SK-N-MC (cell line): ENCODE measurements at regions not wholly inside any gene's neighbourhood (a gene's known extent, or its start where the extent isn't known, plus 50 kb on each side); places are given as distances from the start of the nearest gene placed in this dataset.

ENCODE experiments used
- EZH2 ChIP-seq: fragments of 200-600 bp; sonication (generic); IDR thresholded peaks from one replicate; pipeline ENCODE4 v1.6.1; 2017; ENCODE audit warnings: antibody characterized with exemption
- FOXP2 ChIP-seq: optimal IDR thresholded peaks from 2 replicates; pipeline ENCODE3; 2011; ENCODE audit warnings: mild to moderate bottlenecking, moderate library complexity; ENCODE audit not compliant: insufficient read depth; ENCODE audit errors: extremely low read length, control extremely low read depth
- POLR2AphosphoS5 ChIP-seq: IDR thresholded peaks from 2 replicates; pipeline ENCODE4 v1.6.1; 2012; ENCODE audit warnings: mild to moderate bottlenecking, low read depth, low read length, borderline replicate concordance

DNA sequence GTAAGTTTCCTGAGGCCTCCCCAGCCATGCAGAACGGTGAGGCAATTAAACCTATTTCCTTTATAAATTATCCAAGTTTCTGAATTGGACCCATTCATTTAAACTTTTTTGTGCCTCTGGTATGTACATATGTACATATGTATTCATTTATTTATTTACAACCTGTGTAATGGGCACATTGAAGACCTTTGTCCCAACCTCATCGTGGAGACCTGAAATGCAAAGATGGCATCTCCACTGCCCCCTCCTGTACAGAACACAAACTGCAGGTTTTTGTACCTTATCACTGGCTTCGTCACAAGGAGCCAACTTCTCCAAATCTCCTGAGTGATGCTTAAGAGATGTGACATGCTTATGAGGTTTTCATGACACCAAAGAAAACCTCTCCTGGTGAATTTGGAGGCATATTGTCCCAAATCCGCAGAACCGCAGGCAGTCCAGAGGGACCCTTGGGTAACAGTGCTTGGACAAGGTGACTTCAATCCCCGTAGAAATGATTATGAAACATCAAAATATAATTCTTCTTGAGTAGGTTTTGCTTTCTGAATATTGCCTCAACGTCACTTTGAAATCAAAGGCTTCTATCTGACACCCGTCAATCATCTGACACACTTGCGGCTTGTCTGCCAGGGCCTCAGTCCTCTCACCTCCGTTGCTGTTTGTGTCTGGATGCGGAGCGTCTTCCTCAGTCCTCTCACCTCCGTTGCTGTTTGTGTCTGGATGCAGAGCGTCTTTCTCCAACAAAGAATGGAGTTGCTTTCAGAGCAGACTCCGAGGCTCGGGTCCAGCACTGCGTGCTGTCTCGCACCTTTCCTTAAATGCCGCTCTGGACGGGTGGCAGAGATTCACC is 135.0 kb upstream of the IRX4 start:
- TF ChIP-seq POLR2AphosphoS5 (no peak), EZH2 (no peak), FOXP2 (no peak)
